ENCODE measurements at regions not wholly inside any gene's neighbourhood (a gene's known extent, or its start where the extent isn't known, plus 50 kb on each side); places are given as distances from the start of the nearest gene placed in this dataset.

DNA sequence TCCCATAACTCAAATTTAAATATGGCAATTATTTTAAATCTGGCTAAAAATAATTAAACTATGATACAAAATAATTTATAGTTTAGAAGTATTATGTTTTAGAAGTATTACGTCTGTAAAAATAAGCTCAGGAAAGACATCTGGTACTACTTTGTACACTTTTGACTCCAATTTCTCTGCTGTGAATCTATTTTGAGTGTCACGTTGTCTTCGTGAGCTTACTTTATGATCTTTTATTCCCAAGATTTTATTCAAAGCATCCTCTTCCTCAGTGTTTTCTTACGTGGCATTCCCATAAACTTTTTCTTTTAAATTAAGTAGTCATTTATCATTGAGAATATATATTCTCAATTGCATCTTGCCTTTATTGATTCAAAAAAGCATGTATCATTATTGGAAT is 223.3 kb upstream of the KCNJ16 start:
- DNase-seq (ENCODE audit: low spot score), result no peak

DNA sequence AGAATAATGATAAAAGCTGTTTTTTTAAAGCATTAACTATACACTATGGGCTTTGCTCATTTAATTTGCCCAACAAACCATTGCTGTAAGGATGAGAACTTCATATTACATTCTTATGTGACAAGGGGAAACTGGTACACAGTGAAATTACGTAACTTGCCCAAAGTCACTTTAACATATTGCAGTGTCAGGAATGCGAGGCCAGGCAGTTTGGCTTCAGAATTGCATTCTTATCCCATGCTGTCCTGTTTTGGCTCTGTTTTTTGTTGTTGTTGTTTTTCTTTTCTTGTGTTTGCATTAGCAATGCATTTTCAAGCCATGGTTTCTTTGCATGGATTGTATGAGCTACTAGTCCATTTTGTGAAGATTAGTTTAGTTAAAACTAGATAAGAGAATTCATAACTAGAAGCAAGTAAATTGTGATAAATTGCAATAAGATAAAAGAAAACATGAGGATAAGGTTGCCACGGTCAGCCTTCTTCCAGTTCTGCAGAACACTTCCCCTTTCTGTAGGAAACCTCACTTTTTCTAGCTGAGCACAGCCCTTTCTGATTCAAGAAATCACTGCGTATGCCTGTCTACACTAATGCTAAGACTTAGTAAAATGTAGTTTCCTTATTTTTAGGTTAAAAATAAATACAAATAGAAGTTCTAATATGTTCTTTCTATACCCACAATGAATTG is 221.3 kb upstream of the KCNJ16 start:
- DNase-seq (ENCODE audit: low spot score), result no peak

DNA sequence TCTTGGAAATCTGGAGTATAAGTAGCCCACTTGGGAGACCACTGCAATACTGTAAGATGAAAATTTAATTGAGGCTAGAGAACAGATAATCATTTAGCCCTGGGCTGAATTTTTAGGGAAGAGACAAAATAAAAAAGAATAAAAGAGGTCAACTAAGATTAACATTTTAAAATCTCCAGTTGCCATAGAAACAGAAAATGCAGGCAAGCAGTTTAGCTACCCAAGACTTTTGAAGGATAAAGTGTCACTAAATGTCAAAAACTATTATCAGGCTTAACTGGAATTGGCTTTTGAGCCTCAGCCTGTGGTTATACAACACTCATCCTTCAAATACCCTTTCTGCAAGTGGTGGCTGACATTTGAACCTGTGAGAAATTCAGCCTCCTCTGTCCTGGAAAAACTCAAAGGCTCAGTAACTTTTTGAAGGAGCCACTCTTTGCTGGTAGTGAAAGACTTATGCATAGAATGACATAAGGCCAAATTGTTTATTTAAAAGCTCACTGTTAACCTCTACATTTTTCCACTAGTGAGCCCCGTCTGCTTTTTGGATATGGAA is 220.7 kb upstream of the KCNJ16 start:
- DNase-seq (ENCODE audit: low spot score), result no peak

DNA sequence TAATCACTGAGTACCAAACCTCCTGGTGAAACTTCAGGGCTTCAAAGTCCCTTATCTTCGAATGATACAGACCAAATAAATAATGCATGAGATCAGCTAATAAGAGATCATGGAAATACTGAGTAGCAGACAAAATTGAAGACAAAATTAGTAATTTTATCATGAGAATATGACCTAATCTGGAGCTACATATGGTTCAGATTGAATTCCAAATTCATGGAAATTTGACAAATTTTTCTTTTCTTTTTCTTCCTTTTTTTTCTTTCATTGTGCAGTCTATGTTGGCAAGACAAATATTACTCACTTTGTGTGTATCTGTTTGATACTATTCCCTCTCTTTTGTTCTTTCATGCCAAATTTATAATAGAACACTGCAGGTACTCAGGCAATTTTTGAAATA is 218.1 kb upstream of the KCNJ16 start:
- no peak for DNase-seq (ENCODE audit: low spot score)

DNA sequence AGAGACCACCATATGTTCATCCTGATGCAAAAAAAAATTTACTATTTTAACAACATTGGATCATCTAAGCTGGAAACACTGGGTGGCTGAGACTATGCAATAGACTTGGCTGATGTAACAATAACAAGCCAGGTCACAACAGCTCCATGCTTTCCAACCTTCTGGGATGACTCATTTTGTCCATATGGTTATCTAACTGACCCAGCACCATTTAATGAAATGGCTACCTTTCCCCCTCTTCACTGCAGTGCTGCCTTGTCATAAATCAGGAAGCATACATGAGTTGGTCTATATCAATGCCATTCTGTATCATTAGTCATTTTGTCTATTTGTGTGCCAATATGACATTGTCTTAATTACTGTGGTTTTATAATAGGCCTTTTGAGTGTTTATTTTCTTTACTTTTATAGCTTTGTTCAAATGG is 217.6 kb upstream of the KCNJ16 start:
- DNase-seq (ENCODE audit: low spot score), result peak; percentile 47

DNA sequence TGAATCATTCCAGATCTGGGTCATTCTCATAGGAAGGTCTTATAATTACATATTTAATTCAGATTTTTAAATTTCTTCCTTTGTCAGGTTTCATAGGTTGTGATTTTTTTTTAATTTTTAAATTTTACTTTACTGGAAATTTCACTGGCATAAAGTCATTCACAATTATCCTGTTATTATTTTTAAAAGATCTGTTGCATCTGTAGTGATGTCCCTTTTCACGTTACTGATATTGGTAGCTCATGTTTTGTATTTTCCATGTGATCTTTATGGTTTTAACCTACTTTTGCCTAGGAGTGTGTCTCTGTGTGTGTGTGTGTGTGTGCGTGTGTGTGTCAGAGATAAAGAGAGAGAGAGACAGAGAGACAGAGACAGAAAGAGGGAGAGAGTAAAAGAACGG is 216.6 kb upstream of the KCNJ16 start:
- DNase-seq (ENCODE audit: low spot score), result no peak

DNA sequence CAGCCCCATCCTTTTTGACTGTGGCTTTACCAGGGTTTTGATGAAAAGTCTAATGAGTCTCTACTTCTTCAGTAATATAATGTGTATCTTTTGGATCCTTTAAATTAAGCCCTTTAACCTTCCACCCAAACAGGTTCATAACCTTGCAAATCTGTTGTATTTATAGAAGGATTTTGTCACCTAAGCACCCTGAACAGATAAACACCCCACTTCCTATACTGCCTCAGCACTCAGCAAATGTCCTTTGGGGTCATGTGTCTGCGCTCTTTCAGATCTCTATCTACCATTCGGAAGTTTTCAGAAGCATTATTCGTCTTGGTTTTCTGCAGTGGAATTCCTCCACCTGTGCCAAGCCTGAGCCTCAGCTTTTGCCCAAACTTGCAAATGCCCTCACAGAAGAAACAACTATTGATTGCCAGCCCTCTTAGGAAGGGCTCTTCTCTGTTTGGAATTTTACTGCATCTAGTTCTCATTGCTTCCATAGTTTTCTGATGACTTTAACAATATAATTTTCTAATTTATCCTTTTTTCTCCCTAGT is 214.8 kb upstream of the KCNJ16 start:
- no peak for DNase-seq (ENCODE audit: low spot score)

DNA sequence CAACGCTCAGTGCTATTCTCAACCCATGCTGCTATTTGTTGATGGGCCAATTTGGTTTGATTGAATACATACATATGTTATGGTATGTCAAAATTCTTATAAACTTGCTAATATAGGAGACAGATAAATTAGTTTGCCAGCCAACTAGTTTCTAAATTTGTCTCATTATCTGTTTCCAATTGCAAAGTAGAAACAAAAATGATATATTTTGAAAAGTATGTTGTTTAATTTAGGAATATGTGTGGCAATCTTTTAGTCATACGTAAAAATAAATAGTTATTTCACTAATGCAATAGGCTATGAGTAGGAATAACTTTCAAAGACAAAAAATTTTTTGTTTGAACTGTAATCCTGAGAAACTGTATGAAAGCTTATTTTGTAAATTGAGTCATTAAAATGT is 210.6 kb upstream of the KCNJ16 start:
- no peak for DNase-seq (ENCODE audit: low spot score)

DNA sequence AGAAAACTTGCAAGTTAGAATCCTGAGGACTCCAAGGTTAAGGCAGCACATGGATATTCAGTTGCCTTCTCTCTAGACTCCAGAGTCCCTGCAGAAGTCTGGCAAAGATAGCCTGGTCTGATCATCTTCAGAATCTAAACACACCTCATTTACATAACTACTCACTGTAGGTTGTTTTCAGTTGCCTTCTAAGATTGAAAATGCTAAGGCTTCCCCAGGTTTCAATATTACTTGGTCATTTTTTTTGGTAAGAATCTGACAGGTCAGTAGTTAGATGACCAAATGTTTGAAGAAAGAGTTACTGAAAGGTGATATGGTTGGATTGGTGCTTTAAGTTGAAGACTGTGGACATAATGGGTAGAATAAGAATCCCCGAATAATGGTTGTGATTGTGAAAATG is 205.4 kb upstream of the KCNJ16 start:
- DNase-seq (ENCODE audit: low spot score), result no peak

DNA sequence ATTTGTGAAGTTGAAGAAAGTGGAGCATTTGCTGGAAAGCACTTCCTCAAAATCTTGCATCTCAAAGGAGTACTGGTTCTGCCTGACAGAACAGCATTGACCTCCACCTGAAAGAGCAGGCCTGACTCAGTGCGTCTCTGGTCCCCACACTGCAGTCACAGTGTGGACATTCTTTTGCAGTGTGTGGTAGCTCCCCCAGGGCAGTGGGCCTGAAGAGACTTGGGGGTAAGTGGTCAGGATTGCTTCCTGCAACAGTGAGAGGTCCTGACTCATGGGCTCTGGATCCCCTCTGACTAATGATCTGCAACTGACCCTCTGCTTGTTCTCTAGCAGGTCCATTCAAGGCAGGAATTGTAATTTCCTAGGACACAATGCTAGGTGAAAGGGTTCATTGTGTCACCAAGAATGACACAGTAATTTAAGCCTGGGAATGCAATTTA is 204.9 kb upstream of the KCNJ16 start:
- DNase-seq (ENCODE audit: low spot score), result no peak

DNA sequence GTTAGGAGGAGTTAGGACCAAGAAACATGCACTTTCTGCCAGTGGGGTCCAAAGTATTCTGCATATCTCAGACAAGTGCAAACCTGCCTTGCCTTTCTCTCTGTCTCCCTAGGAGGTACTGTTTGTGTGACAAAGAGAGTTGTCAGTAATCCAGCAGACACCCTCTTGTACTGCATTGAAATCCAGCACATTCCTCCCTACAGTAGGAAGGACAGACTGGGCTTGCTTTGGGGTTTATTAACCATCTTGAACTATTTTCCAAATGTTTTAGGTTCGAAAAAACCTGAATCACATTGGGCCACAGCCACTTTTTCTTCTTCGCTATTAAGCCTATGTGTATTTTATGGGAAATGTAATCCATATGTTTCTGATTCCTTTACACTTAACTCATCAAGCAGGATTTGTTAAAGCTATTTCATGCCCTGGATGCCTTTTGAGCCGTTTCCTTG is 204.2 kb upstream of the KCNJ16 start:
- DNase-seq (ENCODE audit: low spot score), result no peak

DNA sequence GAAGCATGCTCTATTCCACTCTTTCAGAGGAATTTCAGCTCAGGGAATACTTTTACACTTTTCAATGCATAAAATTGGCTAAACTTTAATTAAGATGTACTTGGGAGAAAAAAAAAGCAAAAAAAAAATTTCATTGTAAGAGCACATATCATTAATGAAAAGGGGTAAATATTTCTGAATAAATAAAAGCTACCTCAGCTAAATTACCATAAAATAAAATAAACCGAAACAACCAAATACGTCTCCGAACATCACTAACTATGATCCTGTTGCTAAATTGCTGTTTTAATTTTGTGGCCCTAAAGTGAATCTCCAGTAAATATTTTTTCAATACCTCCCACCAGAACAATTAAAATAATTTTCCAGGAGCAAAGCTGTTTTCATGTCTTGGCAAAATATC is 203.7 kb upstream of the KCNJ16 start:
- no peak for DNase-seq (ENCODE audit: low spot score)

DNA sequence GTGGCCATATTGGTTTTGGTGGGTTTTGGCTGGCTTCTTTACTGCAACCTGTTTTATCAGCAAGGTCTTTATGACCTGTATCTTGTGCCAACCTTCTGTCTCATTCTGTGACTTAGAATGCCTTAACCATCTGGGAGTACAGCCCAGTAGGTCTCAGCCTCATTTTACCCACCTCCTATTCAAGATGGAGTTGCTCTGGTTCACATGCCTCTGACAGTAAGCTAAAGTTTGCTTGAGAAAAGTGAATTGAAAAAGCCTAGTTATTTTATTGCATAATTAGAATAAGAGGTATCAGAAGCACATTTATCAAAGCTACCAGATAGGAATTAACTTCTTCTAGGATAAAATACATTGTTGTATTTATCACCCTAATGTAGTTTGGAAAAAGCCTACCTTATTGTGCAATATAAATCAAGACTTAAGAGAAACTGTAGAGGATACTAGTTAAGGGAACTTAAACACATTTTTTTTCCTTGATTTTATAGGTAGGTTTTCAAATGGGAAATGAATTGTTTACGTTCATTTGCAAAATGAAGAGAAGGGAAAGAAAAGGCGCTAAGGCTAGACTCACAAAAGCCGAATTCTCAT is 202.3 kb upstream of the KCNJ16 start:
- no peak for DNase-seq (ENCODE audit: low spot score)

DNA sequence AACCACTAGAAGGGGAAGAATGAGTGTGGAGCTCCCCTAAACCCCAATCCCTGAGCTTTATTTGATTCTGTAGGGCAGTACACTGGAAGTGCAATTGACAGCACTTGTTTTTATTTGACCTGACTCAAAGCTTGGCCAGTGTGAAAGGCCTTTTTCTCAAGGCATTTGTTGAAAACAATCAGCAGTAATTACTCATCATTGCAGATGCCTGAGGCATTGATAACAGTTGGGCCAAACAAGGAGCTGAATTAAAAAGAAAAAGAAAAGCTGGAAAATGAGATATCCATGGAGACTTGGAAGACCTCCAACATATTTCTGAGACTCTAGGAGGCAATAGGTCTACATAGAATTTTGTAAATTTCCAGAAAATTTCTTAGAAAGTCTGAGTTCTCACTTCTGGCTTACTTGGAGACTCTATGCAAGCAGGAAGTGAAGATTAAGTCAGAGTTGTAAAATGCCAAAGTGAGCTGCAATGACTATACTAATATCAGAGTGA is 200.8 kb upstream of the KCNJ16 start:
- no peak for DNase-seq (ENCODE audit: low spot score)

DNA sequence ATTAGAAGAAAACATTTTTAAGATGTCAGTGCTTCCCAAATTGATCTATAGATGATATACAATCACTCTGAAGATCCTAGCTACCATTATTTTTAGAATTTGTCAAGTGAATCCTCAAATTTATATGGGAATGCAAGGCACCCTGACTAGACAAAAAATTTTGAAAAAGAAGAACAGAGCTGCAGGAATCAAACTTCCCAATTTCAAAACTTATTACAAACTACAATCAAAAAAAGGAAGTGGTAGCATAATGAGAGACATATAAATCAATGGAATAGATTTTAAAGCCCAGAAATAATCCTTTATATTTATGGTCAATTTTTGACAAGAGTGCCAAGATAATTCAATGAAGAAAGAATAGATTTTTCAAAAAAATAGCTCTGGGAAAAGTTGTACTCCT is 198.3 kb upstream of the KCNJ16 start:
- DNase-seq (ENCODE audit: low spot score), result no peak

DNA sequence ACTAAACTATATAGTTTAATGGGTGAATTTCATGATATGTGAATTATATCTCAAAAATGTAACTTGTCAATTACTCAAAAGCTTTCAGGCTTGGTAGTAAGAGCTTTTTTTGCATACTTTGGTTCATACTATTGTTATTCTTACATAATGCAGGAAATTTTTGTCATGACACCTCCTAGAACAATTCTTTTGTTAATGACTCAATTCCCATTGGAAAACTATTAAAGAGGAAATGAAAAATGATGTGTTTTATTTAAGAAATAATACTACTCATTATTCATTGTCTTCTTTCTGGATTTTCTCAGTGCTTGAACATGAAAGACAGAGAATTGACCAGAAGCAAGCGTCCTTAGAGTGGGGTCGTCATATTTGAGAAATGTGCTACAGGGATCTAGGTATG is 196.4 kb upstream of the KCNJ16 start:
- no peak for DNase-seq (ENCODE audit: low spot score)

DNA sequence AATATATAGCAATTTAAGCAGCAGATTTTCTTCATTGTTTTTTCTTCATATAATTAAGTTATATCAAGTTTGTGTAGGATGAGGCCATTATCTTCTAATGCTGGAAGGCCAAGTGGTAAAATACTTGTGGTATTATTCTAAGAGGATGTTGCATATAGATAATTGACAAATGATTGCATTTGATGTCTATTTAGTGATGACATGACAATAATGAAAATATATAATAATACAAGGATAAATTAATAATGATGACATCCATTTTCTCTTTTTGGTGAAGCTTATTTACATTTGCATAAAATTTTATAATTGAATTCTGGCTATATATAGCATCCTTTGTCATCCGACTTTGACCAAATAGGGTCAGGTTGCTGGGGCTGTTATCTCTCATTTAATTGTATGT is 195.4 kb upstream of the KCNJ16 start:
- DNase-seq (ENCODE audit: low spot score), result no peak

DNA sequence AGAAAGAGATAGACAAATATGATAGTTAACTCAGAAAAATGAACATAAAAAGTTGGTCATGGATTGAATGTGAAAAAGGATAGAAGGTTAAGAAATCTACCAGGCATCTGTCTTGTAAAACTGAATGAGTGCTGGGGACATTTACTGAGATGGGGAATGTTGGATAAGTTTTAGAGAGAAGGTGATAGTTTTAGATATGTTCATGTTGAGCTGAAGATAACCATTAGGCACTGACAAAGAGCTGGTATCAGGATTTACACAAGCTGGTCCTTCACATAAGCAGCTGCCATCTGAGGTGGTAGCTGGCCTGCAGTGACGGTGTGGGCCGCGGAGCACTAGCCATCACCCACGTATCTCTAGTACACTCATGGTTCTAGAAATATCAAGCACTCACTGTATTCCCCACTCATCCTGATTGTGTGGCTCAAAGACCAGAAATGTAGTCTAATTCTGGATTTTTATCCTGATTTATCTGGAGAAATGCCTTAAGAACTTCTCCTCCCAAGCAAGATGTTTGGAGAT is 194.4 kb upstream of the KCNJ16 start:
- no peak for DNase-seq (ENCODE audit: low spot score)

DNA sequence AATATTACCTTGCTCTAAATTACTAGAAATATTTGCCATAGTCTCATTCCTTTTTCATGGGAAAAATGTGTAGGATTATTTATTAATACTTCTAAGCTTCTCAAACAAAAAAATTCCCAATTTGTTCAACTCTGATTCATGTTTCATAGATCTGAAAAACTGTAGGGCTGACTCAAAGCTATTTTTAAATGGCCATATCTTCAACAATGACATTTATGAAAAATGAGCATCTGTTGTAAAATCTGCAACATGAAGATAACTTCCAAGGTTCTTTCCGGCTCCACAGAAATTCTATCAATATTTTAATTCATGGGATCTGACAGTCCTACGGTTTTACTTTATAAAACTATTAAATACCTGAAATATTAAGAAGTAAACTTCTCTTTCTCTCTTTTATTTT is 192.7 kb upstream of the KCNJ16 start:
- no peak for DNase-seq (ENCODE audit: low spot score)

DNA sequence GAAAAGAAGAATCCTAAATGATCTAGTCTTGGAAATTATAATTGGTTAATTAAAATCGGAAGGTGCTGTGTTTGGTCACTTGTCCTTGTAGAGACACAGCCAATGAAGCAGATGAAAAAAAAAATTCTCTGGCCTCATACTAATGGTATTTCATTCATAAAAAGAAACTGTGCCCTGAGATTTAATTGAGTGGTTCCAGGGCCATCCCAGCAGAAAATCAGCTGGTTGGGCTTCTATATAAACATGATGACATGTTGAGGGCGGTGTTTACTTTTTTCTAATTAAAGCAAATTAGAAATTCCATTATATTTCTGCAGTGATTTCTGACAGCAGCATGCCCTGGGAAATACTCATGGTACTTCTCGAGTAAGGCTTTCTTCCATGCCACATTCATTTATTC is 191.9 kb upstream of the KCNJ16 start:
- DNase-seq (ENCODE audit: low spot score), result no peak

DNA sequence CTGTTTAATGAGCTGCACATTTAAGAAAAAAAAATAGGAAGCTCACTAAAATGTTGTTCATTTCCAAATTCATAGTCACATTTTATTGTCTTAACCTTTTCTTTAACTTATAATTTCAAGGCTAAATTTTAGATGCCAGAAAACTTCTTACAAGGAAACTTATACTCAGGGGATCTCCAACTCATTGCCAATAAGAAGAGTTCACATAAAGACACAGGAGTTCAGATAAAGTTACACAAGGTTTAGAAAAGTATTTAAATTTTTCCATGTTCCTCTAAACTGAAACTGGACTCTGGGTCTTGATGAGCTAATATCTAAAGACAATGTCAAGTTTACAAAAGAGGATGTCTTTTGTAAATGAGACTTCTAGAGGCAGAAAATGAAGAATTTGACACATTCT is 190.7 kb upstream of the KCNJ16 start:
- DNase-seq (ENCODE audit: low spot score), result no peak

DNA sequence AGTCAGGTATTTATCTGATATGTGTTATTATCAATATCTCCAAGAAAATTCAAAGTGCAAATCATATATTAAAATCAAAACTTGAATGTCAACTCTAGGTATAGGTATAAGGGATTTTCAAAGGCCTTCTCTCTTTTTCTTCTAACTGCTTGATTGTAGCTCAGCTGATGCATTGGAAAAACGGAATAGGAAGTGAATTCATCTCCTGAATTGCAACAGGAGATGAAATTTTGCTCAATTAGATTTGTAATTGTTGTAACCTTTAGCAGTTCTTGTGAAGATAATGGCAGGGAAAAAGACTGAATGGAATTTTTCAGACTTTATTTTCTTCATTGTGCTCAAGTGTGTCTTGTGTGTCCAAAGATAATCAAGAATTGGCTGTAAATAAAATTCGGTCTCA is 190.2 kb upstream of the KCNJ16 start:
- no peak for DNase-seq (ENCODE audit: low spot score)

DNA sequence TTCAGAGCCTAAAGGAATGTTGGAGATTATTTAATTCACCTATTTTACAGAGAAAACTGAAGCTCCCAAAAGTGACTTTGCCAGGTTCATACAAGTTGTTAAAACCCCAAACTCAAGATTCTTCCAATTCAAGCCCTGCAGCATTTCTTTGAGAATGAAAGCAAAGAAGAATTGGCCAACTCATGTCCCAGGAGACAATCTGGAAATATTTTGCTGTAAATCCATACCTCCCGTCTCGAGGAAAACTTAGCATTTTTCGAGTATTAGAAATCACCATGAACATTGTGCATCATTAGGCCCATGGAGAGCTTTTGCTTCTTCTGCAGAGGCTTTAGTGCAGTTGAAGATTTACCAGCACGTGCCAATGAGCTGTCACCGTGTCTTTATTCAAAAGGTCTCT is 176.4 kb upstream of the KCNJ16 start:
- DNase-seq (ENCODE audit: low spot score), result no peak
